GM19452 (cell line): ENCODE measurements at regions not wholly inside any gene's neighbourhood (a gene's known extent, or its start where the extent isn't known, plus 50 kb on each side); places are given as distances from the start of the nearest gene placed in this dataset.
"Not testable (repeated sequence)": the region's sequence is repeated elsewhere in the genome, so short reads cannot be mapped to it uniquely, and the experiment has no call there.

ENCODE experiments used
- ATAC-seq: cut with Tn5 transposase; IDR thresholded peaks from one replicate; pipeline ENCODE4 v1.9.1; 2021; ENCODE audit not compliant: unreplicated experiment

- ATAC-seq: no peak
These were observed 681.5 kb downstream of the LRRIQ3 start for GRCh38 chr1:73516451-73516850.

GRCh38 chr1:73511038-73511437 lies 686.9 kb downstream of the LRRIQ3 start:
- ATAC-seq: no peak

- ATAC-seq: no peak
These were observed 697.8 kb downstream of the LRRIQ3 start for GRCh38 chr1:73500154-73500553.

- ATAC-seq: no peak
These were observed 698.3 kb downstream of the LRRIQ3 start for GRCh38 chr1:73499671-73500070.

GRCh38 chr1:73491621-73492020 lies 706.4 kb downstream of the LRRIQ3 start:
- no peak for ATAC-seq

GRCh38 chr1:73475316-73475870 lies 722.6 kb downstream of the LRRIQ3 start:
- no peak for ATAC-seq

- no peak for ATAC-seq
These were observed 725.2 kb downstream of the LRRIQ3 start for GRCh38 chr1:73472810-73473209.

GRCh38 chr1:73467731-73468130 lies 730.2 kb downstream of the LRRIQ3 start:
- ATAC-seq: no peak

GRCh38 chr1:73463873-73464272 lies 734.1 kb downstream of the LRRIQ3 start:
- no peak for ATAC-seq

- ATAC-seq: no peak
These were observed 745.5 kb downstream of the LRRIQ3 start for GRCh38 chr1:73452522-73452921.

- not testable (repeated sequence) for ATAC-seq
These were observed 747.3 kb downstream of the LRRIQ3 start for GRCh38 chr1:73450668-73451067.

- ATAC-seq: no peak
These were observed 786.5 kb downstream of the LRRIQ3 start for GRCh38 chr1:73411479-73411878.

GRCh38 chr1:73401666-73402065 lies 796.3 kb downstream of the LRRIQ3 start:
- ATAC-seq: no peak

GRCh38 chr1:73382966-73383365 lies 815.0 kb downstream of the LRRIQ3 start:
- ATAC-seq: no peak

GRCh38 chr1:73366734-73367413 lies 831.1 kb downstream of the LRRIQ3 start:
- no peak for ATAC-seq

- no peak for ATAC-seq
These were observed 839.0 kb downstream of the LRRIQ3 start for GRCh38 chr1:73359001-73359400.

GRCh38 chr1:73356485-73356884 lies 841.5 kb downstream of the LRRIQ3 start:
- no peak for ATAC-seq

- no peak for ATAC-seq
These were observed 854.0 kb downstream of the LRRIQ3 start for GRCh38 chr1:73343947-73344346.

- ATAC-seq: no peak
These were observed 864.0 kb downstream of the LRRIQ3 start for GRCh38 chr1:73333847-73334503.

GRCh38 chr1:73331726-73332125 lies 866.2 kb downstream of the LRRIQ3 start:
- no peak for ATAC-seq

- no peak for ATAC-seq
These were observed 870.0 kb downstream of the LRRIQ3 start for GRCh38 chr1:73327998-73328397.

GRCh38 chr1:73327180-73327793 lies 870.7 kb downstream of the LRRIQ3 start:
- no peak for ATAC-seq
